GM10266 (cell line): ENCODE measurements at regions not wholly inside any gene's neighbourhood (a gene's known extent, or its start where the extent isn't known, plus 50 kb on each side); places are given as distances from the start of the nearest gene placed in this dataset.
A peak's percentile ranks its signal among the peaks of the same experiment; 100 is the strongest.

Experiments used
- DNase-seq: peaks from one replicate; pipeline ENCODE4 v3.0.0; 2012; ENCODE audit errors: extremely low spot score
- CTCF ChIP-seq: IDR thresholded peaks from 2 replicates; pipeline ENCODE4 v1.5.1; 2012; ENCODE audit warnings: mild to moderate bottlenecking, low read depth; ENCODE audit not compliant: control insufficient read depth, insufficient read depth; ENCODE audit errors: missing control alignments

- TF ChIP-seq CTCF = no peak
- no peak for DNase-seq
Measured at GRCh38 chr2:118554616-118555015, 292.8 kb downstream of the EN1 start.

DNA sequence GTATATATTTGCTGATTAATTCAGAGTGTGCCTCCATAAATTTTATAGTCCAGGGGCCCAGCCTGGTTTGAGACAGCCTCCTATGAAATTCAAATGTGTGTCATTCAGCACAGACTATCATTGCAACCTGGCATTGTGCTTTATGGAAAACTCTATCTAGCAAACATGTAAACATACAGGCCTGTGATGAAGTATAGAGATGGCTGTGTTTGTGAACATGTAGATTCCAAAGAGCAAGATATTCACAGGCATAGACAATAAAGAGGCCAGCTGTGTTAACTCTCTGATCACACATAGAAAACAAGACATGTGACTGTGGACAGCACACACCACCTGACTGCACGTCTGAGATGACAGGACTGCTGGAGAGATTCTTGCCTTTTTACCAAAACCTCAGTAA is 297.9 kb downstream of the EN1 start:
- TF ChIP-seq CTCF = no peak
- no peak for DNase-seq

- no peak for DNase-seq
- TF ChIP-seq CTCF = no peak
Measured at GRCh38 chr2:118548880-118549488, 298.5 kb downstream of the EN1 start.

- DNase-seq = no peak
- peak; percentile 28 for TF ChIP-seq CTCF
Measured at GRCh38 chr2:118539290-118539689, 308.2 kb downstream of the EN1 start.

GRCh38 chr2:118536306-118536705 is 311.1 kb downstream of the EN1 start:
- DNase-seq = no peak
- TF ChIP-seq CTCF = no peak

GRCh38 chr2:118535818-118536212 is 311.6 kb downstream of the EN1 start:
- no peak for DNase-seq
- no peak for TF ChIP-seq CTCF

DNA sequence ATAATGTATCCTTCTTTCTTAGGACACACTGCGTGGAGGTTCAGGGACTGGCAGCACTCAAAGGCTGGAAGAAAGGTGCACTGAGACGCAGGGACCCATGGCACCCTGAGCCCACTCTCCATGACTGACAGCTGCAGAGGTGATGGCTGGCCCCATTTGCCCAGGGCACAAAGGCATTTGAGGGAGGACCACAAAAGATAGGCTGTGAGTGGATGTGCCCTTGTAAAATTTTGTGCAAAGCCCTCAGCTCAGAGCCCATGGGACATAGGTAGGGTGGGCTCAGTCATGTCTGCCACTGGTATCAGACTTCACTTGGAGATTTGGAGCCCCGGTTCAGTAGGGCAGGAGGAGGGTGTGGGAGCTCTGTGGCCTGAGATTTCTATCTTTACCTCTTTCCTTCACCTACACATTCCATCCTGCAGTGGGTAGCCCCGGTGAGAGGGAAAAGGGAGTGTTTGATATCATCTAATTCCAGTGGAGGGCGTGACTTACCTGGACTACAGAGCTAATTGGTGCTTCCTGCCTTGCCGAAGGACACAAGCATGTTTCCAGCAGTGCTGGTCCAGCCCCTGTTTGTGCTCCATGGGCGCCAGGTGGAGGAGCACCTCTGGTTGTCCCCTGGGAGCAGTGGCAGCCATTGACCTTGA is 312.2 kb downstream of the EN1 start:
- DNase-seq = no peak
- TF ChIP-seq CTCF = no peak
